HEK293 (cell line): ENCODE measurements at regions not wholly inside any gene's neighbourhood (a gene's known extent, or its start where the extent isn't known, plus 50 kb on each side); places are given as distances from the start of the nearest gene placed in this dataset.

Source experiments
- CTCF ChIA-PET: fragments of 350-600 bp; formaldehyde crosslinking; extraction: SDS; loops from one replicate; lab custom pipeline; 2021; ENCODE audit warnings: antibody characterized with exemption; lab: Yijun Ruan, JAX
- POLR2A ChIA-PET: fragments of 300-600 bp; formaldehyde crosslinking; extraction: SDS; loops from one replicate; lab custom pipeline; 2020; ENCODE audit warnings: antibody characterized with exemption, inconsistent platforms; lab: Yijun Ruan, JAX
- H3K27ac ChIP-seq: fragments of 200-500 bp; sonication (Bioruptor generic); 2 replicates; pipeline ENCODE4 v1.5.1; 2014; ENCODE audit warnings: low read depth, low read length, control low read depth, inconsistent platforms; ENCODE audit errors: extremely low read depth
- H3K36me3 ChIP-seq, 2 experiments: fragments of 200-500 bp in 1 of 2; sonication (Bioruptor generic) in 1 of 2; 1 replicate in 1 of 2; 2 replicates in 1 of 2; pipeline ENCODE4 v1.5.1; 2014 to 2017; ENCODE audit warnings: inconsistent platforms in 2 of 2, low read length in 2 of 2; ENCODE audit not compliant: control insufficient read depth in 2 of 2, insufficient read depth in 1 of 2
- H3K4me1 ChIP-seq: fragments of 200-500 bp; sonication (Bioruptor generic); 2 replicates; pipeline ENCODE4 v1.5.1; 2014; ENCODE audit warnings: mild to moderate bottlenecking, low read length, inconsistent platforms; ENCODE audit not compliant: control insufficient read depth, insufficient read depth
- H3K4me3 ChIP-seq: 2 replicates; pipeline ENCODE4 v1.5.1; 2011; ENCODE audit warnings: low read depth, mild to moderate bottlenecking, control low read depth, low read length, moderate library complexity
- H3K9me3 ChIP-seq: fragments of 200-500 bp; sonication (Bioruptor generic); 2 replicates; pipeline ENCODE4 v1.5.1; 2014; ENCODE audit warnings: low read depth, low read length, inconsistent platforms; ENCODE audit not compliant: control insufficient read depth, insufficient read depth
- KLF8 ChIP-seq: fragments of 450-650 bp; formaldehyde crosslinking; IDR thresholded peaks from 2 replicates; pipeline ENCODE4 v1.5.1; 2016; ENCODE audit warnings: missing biosample characterization, missing genetic modification characterization
- SETDB1 ChIP-seq: IDR thresholded peaks from one replicate; pipeline ENCODE4 v1.6.1; 2017; ENCODE audit warnings: mild to moderate bottlenecking, low read length, moderate library complexity, mixed read lengths; ENCODE audit not compliant: insufficient read length
- SP7 ChIP-seq: fragments of 450-650 bp; formaldehyde crosslinking; IDR thresholded peaks from 2 replicates; pipeline ENCODE4 v1.5.1; 2016; ENCODE audit warnings: missing biosample characterization, missing genetic modification characterization
- ZBTB21 ChIP-seq: fragments of 450-650 bp; formaldehyde crosslinking; IDR thresholded peaks from 2 replicates; pipeline ENCODE4 v1.5.1; 2017; ENCODE audit warnings: missing biosample characterization, missing genetic modification characterization
- ZNF174 ChIP-seq: fragments of 450-650 bp; formaldehyde crosslinking; IDR thresholded peaks from 2 replicates; pipeline ENCODE4 v1.5.0; 2017; ENCODE audit warnings: missing biosample characterization, mild to moderate bottlenecking, missing genetic modification characterization
- ZNF202 ChIP-seq: fragments of 450-650 bp; formaldehyde crosslinking; IDR thresholded peaks from 2 replicates; pipeline ENCODE4 v1.5.1; 2016; ENCODE audit warnings: missing biosample characterization, missing genetic modification characterization, borderline replicate concordance
- ZNF24 ChIP-seq: fragments of 450-650 bp; formaldehyde crosslinking; IDR thresholded peaks from 2 replicates; pipeline ENCODE4 v1.5.1; 2016; ENCODE audit warnings: missing biosample characterization, missing genetic modification characterization
- ZNF324 ChIP-seq: fragments of 450-650 bp; formaldehyde crosslinking; IDR thresholded peaks from 2 replicates; pipeline ENCODE4 v1.5.1; 2016; ENCODE audit warnings: missing biosample characterization, missing genetic modification characterization
- ZNF549 ChIP-seq: fragments of 450-650 bp; IDR thresholded peaks from 2 replicates; pipeline ENCODE4 v1.5.1; 2018; ENCODE audit warnings: missing biosample characterization, missing genetic modification characterization, mild to moderate bottlenecking, inconsistent platforms, moderate library complexity
- ZNF558 ChIP-seq: fragments of 450-650 bp; formaldehyde crosslinking; IDR thresholded peaks from 2 replicates; pipeline ENCODE4 v1.5.1; 2016; ENCODE audit warnings: missing biosample characterization, missing genetic modification characterization
- ZNF658 ChIP-seq: fragments of 450-650 bp; formaldehyde crosslinking; IDR thresholded peaks from 2 replicates; pipeline ENCODE4; 2016; ENCODE audit warnings: missing biosample characterization, missing genetic modification characterization
- TF ChIP-seq, protein P1 (sequence below): fragments of 450-650 bp; formaldehyde crosslinking; IDR thresholded peaks from 2 replicates; pipeline ENCODE4 v1.5.1; 2016; ENCODE audit warnings: missing biosample characterization, missing genetic modification characterization
- TF ChIP-seq, protein P2 (sequence below): fragments of 450-650 bp; IDR thresholded peaks from 2 replicates; pipeline ENCODE4 v1.5.1; 2018; ENCODE audit warnings: missing biosample characterization, mild to moderate bottlenecking, missing genetic modification characterization
- TF ChIP-seq, protein P3 (sequence below): fragments of 450-650 bp; formaldehyde crosslinking; IDR thresholded peaks from 2 replicates; pipeline ENCODE4 v1.5.1; 2016; ENCODE audit warnings: missing biosample characterization, missing genetic modification characterization
- TF ChIP-seq, protein P4 (sequence below): fragments of 450-650 bp; formaldehyde crosslinking; IDR thresholded peaks from 2 replicates; pipeline ENCODE4 v1.5.1; 2016; ENCODE audit warnings: missing biosample characterization, missing genetic modification characterization
- TF ChIP-seq, protein P5 (sequence below): fragments of 450-650 bp; formaldehyde crosslinking; IDR thresholded peaks from 2 replicates; pipeline ENCODE4 v1.5.1; 2017; ENCODE audit warnings: missing biosample characterization, missing genetic modification characterization

DNA sequence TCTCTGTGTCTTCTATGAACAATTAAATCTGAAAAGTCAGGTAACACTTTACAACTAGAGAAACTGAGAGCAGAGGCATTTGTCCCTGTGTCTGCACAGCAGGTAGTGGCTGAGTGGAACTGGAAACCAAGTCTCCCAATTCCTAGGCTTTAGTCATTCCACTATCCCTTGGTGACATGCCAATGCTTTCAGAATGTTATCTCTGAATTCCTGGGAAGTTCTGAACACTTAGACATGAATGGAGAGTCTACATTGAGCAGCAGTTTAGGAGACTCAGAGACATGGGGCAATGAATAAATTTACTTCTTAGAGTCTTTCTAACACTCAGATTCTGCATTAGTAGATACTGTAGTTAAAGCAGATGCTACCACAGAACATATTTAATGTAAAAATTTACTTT, 94.8 kb upstream of the APC start:
- H3K36me3 ChIP-seq, result no peaks in the 10 kb centered on the region
- CTCF ChIA-PET, result no interaction called here

DNA sequence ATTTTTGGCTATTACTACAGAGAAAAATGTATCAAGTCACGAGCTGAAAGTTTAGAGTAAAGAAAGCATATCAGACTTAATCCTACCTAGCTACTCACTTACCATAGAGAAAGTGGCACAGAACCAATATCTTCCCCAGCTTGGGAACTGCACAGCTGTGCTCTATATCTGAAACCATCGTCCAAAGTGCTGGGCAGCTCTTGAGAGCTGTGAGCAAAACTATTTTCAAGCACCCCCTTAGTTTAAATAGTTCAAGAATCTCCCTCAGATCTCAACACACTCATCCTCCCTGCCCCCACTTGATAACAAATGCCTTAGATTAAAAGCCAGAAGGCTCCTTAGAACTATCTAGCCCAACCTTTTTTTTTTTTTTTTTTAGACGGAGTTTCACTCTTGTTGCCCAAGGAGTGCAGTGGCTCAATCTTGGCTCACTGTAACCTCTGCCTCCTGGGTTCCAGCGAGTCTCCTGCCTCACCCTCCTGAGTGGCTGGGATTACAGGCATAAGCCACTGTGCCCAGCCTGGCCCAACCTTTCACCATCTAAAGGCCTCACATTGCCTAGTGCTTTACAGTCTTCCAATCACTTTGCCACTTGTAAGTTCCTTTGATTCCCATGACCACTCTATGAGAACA, 94.2 kb upstream of the APC start:
- Histone ChIP-seq H3K4me3 (no peak overlapping the region), H3K4me1 (no peaks in the 10 kb centered on the region), H3K27ac (no peak overlapping the region), H3K9me3 (no peaks in the 10 kb centered on the region), H3K36me3 (no peaks in the 10 kb centered on the region)
- ChIA-PET POLR2A (no interaction called here), CTCF (no interaction called here)
- TF ChIP-seq ZBTB21 (tag by site-specific recombination) (no peak), ZNF174 (tag by site-specific recombination) (no peak)

More for the DNA sequence above, 94.8 kb upstream of the APC start:
- POLR2A ChIA-PET, result no interaction called here
- TF ChIP-seq ZNF24 (tag by site-specific recombination) (no peak), ZNF202 (tag by site-specific recombination) (no peak), ZNF658 (tag by site-specific recombination) (no peak)
- TF ChIP-seq, protein P1, sequence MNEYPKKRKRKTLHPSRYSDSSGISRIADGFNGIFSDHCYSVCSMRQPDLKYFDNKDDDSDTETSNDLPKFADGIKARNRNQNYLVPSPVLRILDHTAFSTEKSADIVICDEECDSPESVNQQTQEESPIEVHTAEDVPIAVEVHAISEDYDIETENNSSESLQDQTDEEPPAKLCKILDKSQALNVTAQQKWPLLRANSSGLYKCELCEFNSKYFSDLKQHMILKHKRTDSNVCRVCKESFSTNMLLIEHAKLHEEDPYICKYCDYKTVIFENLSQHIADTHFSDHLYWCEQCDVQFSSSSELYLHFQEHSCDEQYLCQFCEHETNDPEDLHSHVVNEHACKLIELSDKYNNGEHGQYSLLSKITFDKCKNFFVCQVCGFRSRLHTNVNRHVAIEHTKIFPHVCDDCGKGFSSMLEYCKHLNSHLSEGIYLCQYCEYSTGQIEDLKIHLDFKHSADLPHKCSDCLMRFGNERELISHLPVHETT (tag by site-specific recombination), result no peak
- no peak overlapping the region for H3K27ac ChIP-seq
- no peaks in the 10 kb centered on the region for H3K9me3 ChIP-seq
- no peak overlapping the region for H3K4me3 ChIP-seq
- H3K4me1 ChIP-seq, result no peaks in the 10 kb centered on the region

DNA sequence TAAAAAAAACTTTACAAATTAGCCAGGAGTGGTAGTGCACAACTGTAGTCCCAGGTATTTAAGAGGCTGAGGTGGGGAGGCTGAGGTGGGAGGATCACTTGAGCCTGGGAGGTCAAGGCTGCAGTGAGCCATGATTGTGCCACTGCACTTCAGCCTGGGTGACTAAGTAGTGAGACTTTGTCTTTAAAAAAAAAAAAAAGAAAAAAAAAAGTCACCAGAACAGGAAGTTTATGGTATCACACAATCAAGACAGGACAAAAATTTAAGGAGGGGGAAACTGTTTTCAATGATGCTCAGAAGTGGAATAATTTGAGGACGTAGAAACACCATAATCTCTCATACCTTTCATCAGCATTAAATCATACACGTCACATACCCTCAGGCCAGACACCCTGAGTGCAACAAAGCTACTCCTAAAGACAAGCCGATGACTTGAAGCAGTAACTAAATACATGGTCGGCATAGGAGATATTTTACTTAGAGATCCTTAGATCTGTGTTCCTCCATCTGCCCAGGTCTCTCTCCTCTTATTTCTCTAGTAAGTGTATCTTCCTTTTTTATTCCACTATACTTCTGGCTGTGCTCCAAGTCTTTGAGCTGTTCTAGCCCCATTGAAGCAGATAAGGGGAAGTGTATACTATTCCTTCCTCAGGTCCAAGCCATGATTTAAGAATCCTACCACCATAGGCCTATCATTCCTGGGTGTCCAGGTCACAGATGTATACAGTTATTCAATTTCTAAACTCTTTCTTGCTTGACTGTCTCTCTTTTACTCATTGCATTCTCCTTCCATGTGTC, 91.3 kb upstream of the APC start:
- Histone ChIP-seq H3K9me3 (no peaks in the 10 kb centered on the region), H3K27ac (no peak overlapping the region), H3K36me3 (no peaks in the 10 kb centered on the region)
- POLR2A ChIA-PET, result no interaction called here
- CTCF ChIA-PET, result interaction anchor here (1.2 kb wide), 1 partner anchor 9 kb away, joined by 3 read pairs; no protein-coding TSS in a partner anchor
- TF ChIP-seq, protein P2, sequence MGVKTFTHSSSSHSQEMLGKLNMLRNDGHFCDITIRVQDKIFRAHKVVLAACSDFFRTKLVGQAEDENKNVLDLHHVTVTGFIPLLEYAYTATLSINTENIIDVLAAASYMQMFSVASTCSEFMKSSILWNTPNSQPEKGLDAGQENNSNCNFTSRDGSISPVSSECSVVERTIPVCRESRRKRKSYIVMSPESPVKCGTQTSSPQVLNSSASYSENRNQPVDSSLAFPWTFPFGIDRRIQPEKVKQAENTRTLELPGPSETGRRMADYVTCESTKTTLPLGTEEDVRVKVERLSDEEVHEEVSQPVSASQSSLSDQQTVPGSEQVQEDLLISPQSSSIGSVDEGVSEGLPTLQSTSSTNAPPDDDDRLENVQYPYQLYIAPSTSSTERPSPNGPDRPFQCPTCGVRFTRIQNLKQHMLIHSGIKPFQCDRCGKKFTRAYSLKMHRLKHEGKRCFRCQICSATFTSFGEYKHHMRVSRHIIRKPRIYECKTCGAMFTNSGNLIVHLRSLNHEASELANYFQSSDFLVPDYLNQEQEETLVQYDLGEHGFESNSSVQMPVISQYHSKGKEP, result no peak
- TF ChIP-seq SP7 (tag by site-specific recombination) (0 out of 2 replicates have a peak, but pooled peaks have one; percentile 19), KLF8 (tag by site-specific recombination) (no peak), SETDB1 (no peak), ZNF558 (no peak), ZNF549 (tag by site-specific recombination) (no peak), ZNF324 (tag by site-specific recombination) (no peak)
- TF ChIP-seq, protein P3, sequence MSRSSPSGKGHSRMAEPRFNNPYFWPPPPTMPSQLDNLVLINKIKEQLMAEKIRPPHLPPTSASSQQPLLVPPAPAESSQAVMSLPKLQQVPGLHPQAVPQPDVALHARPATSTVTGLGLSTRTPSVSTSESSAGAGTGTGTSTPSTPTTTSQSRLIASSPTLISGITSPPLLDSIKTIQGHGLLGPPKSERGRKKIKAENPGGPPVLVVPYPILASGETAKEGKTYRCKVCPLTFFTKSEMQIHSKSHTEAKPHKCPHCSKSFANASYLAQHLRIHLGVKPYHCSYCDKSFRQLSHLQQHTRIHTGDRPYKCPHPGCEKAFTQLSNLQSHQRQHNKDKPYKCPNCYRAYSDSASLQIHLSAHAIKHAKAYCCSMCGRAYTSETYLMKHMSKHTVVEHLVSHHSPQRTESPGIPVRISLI (tag by site-specific recombination), result peak; percentile 84; the same call in 1 of the 2 replicates
- TF ChIP-seq, protein P4, sequence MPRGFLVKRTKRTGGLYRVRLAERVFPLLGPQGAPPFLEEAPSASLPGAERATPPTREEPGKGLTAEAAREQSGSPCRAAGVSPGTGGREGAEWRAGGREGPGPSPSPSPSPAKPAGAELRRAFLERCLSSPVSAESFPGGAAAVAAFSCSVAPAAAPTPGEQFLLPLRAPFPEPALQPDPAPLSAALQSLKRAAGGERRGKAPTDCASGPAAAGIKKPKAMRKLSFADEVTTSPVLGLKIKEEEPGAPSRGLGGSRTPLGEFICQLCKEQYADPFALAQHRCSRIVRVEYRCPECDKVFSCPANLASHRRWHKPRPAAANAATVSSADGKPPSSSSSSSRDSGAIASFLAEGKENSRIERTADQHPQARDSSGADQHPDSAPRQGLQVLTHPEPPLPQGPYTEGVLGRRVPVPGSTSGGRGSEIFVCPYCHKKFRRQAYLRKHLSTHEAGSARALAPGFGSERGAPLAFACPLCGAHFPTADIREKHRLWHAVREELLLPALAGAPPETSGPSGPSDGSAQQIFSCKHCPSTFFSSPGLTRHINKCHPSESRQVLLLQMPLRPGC, result no peak
- TF ChIP-seq, protein P5, sequence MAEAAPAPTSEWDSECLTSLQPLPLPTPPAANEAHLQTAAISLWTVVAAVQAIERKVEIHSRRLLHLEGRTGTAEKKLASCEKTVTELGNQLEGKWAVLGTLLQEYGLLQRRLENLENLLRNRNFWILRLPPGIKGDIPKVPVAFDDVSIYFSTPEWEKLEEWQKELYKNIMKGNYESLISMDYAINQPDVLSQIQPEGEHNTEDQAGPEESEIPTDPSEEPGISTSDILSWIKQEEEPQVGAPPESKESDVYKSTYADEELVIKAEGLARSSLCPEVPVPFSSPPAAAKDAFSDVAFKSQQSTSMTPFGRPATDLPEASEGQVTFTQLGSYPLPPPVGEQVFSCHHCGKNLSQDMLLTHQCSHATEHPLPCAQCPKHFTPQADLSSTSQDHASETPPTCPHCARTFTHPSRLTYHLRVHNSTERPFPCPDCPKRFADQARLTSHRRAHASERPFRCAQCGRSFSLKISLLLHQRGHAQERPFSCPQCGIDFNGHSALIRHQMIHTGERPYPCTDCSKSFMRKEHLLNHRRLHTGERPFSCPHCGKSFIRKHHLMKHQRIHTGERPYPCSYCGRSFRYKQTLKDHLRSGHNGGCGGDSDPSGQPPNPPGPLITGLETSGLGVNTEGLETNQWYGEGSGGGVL (tag by site-specific recombination), result peak; percentile 40; the same call in 1 of the 2 replicates
- TF ChIP-seq, all 188 proteins: peak for 3
- no peak overlapping the region for H3K4me3 ChIP-seq
- no peaks in the 10 kb centered on the region for H3K4me1 ChIP-seq
